ENCODE measurements at regions not wholly inside any gene's neighbourhood (a gene's known extent, or its start where the extent isn't known, plus 50 kb on each side); places are given as distances from the start of the nearest gene placed in this dataset.
"Not testable (repeated sequence)": the region's sequence is repeated elsewhere in the genome, so short reads cannot be mapped to it uniquely, and the experiment has no call there.

- not testable (repeated sequence) for TF ChIP-seq BHLHE40 (IDR thresholded peaks at IDR 0.05; ENCODE audit: low read depth, low read length); EHMT2 (IDR thresholded peaks at IDR 0.05; ENCODE audit: low read depth); RNF2 (IDR thresholded peaks at IDR 0.05; ENCODE audit: borderline replicate concordance, low read depth); CTCF (IDR thresholded peaks at IDR 0.05); POLR2A (IDR thresholded peaks at IDR 0.05; ENCODE audit: low read length); RFX5 (IDR thresholded peaks at IDR 0.05); JUNB (IDR thresholded peaks at IDR 0.05); EP300 (IDR thresholded peaks at IDR 0.05); MAZ (IDR thresholded peaks at IDR 0.05; ENCODE audit: borderline replicate concordance, low read depth, low read length)
- TF ChIP-seq, protein P1, sequence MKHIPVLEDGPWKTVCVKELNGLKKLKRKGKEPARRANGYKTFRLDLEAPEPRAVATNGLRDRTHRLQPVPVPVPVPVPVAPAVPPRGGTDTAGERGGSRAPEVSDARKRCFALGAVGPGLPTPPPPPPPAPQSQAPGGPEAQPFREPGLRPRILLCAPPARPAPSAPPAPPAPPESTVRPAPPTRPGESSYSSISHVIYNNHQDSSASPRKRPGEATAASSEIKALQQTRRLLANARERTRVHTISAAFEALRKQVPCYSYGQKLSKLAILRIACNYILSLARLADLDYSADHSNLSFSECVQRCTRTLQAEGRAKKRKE (CRISPR knock-in tag; IDR thresholded peaks at IDR 0.05; ENCODE audit: low read depth), result not testable (repeated sequence)
Measured at GRCh38 chr16:88166209-88166773, 215.1 kb downstream of the BANP start.
